ENCODE measurements at regions not wholly inside any gene's neighbourhood (a gene's known extent, or its start where the extent isn't known, plus 50 kb on each side); places are given as distances from the start of the nearest gene placed in this dataset.

DNA sequence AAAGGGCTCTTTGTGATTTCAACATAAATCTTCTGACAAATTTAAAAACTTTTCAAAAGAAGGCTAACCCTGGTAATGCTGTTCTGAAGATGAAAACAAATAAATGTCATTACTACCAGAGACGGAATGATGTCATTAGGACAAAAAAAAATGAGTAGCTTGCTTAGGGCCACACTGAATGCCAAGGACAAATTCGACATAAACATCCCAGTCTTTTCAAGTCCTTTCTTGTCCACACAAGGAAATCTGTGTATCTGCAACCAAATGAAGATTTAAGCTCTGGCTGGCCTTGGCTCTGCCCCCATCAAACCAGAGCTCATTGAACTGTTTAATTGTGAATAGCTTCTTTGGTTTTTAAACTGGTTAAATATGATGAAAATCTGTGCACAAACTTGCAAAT is 592.7 kb downstream of the TLE1 start:
- TF ChIP-seq EZH2 (IDR thresholded peaks at IDR 0.05) = no peak
- TF ChIP-seq POLR2AphosphoS5 (IDR thresholded peaks at IDR 0.05; ENCODE audit: borderline replicate concordance, low read depth, low read length) = no peak
